ENCODE measurements at regions not wholly inside any gene's neighbourhood (a gene's known extent, or its start where the extent isn't known, plus 50 kb on each side); places are given as distances from the start of the nearest gene placed in this dataset.

GRCh38 chr1:30253361-30253760 is 470.0 kb downstream of the MATN1 start:
- TF ChIP-seq FOSB (CRISPR knock-in tag; IDR thresholded peaks at IDR 0.05) = no peak
- no peak for TF ChIP-seq FOSL2 (IDR thresholded peaks at IDR 0.05)
- no peak for TF ChIP-seq FOSL2 (CRISPR knock-in tag; IDR thresholded peaks at IDR 0.05)
- TF ChIP-seq SREBF2 (IDR thresholded peaks at IDR 0.05) = no peak
- no peak for TF ChIP-seq ZSCAN20 (CRISPR knock-in tag; IDR thresholded peaks at IDR 0.05)
- no peak for TF ChIP-seq RFX5 (IDR thresholded peaks at IDR 0.05)
- TF ChIP-seq CHD2 (IDR thresholded peaks at IDR 0.05; ENCODE audit: low read length, partially characterized antibody) = no peak
- TF ChIP-seq HOXB13 (CRISPR knock-in tag; IDR thresholded peaks at IDR 0.05; ENCODE audit: low read depth) = no peak
- no peak for TF ChIP-seq HOXA7 (CRISPR knock-in tag; IDR thresholded peaks at IDR 0.05)
- no peak for TF ChIP-seq GATA3 (IDR thresholded peaks at IDR 0.05; ENCODE audit: borderline replicate concordance)
- no peak for TF ChIP-seq HOXB5 (CRISPR knock-in tag; IDR thresholded peaks at IDR 0.05)
- TF ChIP-seq BHLHE40 (IDR thresholded peaks at IDR 0.05; ENCODE audit: low read depth, low read length) = no peak
- TF ChIP-seq EP300 (IDR thresholded peaks at IDR 0.05) = no peak
- no peak for TF ChIP-seq ZFP36 (IDR thresholded peaks at IDR 0.05; ENCODE audit: borderline replicate concordance, partially characterized antibody)
- no peak for TF ChIP-seq CHD4 (IDR thresholded peaks at IDR 0.05; ENCODE audit: borderline replicate concordance)
- Histone ChIP-seq H3K27ac (no peak overlapping the region), H3K4me3 (no peak overlapping the region), H3K4me1 (no peaks in the 10 kb centered on the region), H3K9me3 (no peaks in the 10 kb centered on the region), H3K4me2 (no peak overlapping the region)
- ATAC-seq (no peak), DNase-seq (ENCODE audit: low read depth in 1 of 2, low spot score in 1 of 2) (no peak), FAIRE-seq (no peak)
- ChIA-PET CTCF (no interaction called here), POLR2A (no interaction called here)
- 27% methylated on average over 3 of the region's 3 CpGs for WGBS (ENCODE audit: missing lambda C conversion rate)

DNA sequence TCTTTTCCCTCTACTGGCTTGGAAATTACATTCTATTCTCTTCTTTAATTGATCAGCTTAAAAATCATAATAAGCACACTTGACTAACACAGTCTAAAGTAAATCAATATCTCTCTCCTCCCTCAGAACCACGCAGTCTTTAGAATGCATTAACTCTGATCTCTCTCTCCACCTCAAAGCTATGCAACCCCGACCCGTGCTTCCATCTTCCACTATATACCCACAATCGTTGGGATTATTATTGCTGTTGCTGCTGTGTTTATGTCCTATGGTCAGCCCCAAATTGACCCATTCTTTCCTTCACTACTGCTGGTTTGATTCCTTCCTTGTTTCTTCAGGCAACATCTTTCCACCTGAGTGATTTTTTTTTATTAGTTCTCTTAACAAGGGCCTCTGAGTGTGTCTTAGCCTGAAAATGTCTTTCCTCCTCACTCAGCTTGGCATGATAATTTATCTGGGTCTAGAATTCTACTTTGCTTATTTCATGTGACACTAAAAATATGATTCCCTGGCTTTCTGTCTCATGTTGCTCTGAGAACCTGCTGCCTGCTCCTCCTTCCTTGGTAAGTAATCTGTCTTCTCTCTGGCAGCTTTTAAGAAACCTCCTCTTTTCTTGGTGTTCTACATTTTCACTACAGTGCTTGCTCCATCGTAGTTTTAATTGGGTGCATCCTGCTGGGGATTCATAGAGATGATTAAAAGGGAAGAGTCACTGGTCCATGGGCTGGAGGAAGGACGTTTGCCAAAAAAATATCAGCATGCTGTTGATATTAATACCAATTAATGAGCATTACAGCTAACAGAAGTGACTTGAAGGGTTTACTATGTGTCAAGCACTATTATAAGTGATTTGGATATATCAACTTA is 472.2 kb downstream of the MATN1 start:
- Histone ChIP-seq H3K4me3 (no peak overlapping the region), H3K4me2 (no peak overlapping the region), H3K27ac (no peak overlapping the region), H3K9me3 (no peaks in the 10 kb centered on the region), H3K4me1 (no peaks in the 10 kb centered on the region)
- TF ChIP-seq RCOR1 (IDR thresholded peaks at IDR 0.05; ENCODE audit: low read depth, low read length) (no peak), JUNB (IDR thresholded peaks at IDR 0.05) (no peak)
- ATAC-seq (no peak), FAIRE-seq (no peak), DNase-seq (ENCODE audit: low read depth in 1 of 2, low spot score in 1 of 2) (no peak)
- 16% methylated on average over 6 of the region's 6 CpGs for WGBS (ENCODE audit: missing lambda C conversion rate)
- ChIA-PET CTCF (no interaction called here), POLR2A (no interaction called here)

DNA sequence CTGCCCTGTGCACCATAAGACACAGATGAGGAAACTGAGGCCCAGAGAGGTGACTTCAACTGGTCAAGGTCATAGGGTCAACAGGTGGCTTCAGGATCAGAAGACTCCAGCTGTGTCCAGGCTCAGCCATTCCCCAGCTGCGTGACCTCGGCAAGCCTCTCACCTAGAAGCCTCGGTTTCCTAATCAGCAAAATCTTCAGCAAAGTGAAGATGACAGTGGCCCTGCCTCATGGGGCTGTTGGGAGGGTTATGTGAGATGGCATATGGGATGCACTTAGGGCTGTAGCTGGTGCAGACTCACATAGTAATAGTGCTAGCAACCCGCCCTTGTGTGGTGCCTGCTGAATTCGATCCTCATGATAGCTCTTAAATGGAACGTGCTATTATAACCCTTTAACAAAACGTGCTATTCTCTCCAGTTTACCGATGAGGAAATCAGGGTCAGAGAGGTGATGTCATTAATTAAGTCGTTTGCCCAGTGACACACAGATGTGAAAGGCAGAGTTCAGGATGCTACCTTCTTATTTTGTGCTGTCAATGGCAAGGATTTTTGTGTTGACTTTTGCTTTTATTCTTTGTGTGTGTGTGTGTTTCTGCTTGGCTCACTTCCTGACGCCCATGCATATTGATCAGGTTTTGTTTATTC is 472.9 kb downstream of the MATN1 start:
- no peak for FAIRE-seq
- CTCF ChIA-PET = no interaction called here
- no peak for TF ChIP-seq ESRRA (IDR thresholded peaks at IDR 0.05; ENCODE audit: borderline replicate concordance, low read length)
- TF ChIP-seq, protein P1, sequence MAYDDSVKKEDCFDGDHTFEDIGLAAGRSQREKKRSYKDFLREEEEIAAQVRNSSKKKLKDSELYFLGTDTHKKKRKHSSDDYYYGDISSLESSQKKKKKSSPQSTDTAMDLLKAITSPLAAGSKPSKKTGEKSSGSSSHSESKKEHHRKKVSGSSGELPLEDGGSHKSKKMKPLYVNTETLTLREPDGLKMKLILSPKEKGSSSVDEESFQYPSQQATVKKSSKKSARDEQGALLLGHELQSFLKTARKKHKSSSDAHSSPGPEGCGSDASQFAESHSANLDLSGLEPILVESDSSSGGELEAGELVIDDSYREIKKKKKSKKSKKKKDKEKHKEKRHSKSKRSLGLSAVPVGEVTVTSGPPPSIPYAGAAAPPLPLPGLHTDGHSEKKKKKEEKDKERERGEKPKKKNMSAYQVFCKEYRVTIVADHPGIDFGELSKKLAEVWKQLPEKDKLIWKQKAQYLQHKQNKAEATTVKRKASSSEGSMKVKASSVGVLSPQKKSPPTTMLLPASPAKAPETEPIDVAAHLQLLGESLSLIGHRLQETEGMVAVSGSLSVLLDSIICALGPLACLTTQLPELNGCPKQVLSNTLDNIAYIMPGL (CRISPR knock-in tag; IDR thresholded peaks at IDR 0.05; ENCODE audit: borderline replicate concordance) = no peak
- TF ChIP-seq NFE2L2 (conservative IDR thresholded peaks at IDR 0.05; ENCODE audit: low read length) = no peak
- no peak for TF ChIP-seq MAFK (IDR thresholded peaks at IDR 0.05; ENCODE audit: partially characterized antibody)
- TF ChIP-seq POLR2A (IDR thresholded peaks at IDR 0.05; ENCODE audit: low read length) = no peak
- no peak for TF ChIP-seq RFX5 (IDR thresholded peaks at IDR 0.05)
- TF ChIP-seq POLR2AphosphoS2 (conservative IDR thresholded peaks at IDR 0.05; ENCODE audit: low read length) = no peak
- no peak for TF ChIP-seq BCL3 (IDR thresholded peaks at IDR 0.05)
- no peak for TF ChIP-seq RNF2 (IDR thresholded peaks at IDR 0.05; ENCODE audit: borderline replicate concordance, low read depth)
- no peak for TF ChIP-seq CEBPB (IDR thresholded peaks at IDR 0.05)
- TF ChIP-seq, protein P2, sequence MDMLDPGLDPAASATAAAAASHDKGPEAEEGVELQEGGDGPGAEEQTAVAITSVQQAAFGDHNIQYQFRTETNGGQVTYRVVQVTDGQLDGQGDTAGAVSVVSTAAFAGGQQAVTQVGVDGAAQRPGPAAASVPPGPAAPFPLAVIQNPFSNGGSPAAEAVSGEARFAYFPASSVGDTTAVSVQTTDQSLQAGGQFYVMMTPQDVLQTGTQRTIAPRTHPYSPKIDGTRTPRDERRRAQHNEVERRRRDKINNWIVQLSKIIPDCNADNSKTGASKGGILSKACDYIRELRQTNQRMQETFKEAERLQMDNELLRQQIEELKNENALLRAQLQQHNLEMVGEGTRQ (IDR thresholded peaks at IDR 0.05) = no peak
- TF ChIP-seq CBX8 (IDR thresholded peaks at IDR 0.05) = no peak
- no peak for TF ChIP-seq BHLHE40 (IDR thresholded peaks at IDR 0.05; ENCODE audit: low read depth, low read length)
- Histone ChIP-seq H3K27ac (no peak overlapping the region), H3K4me3 (no peak overlapping the region), H3K9me3 (no peaks in the 10 kb centered on the region), H3K4me1 (no peaks in the 10 kb centered on the region), H3K4me2 (no peak overlapping the region)
- DNase-seq (ENCODE audit: low read depth in 1 of 2, low spot score in 1 of 2) = no peak
- POLR2A ChIA-PET = no interaction called here
- no peak for ATAC-seq
- WGBS (ENCODE audit: missing lambda C conversion rate) = 12% methylated on average over 7 of the region's 10 CpGs
